ENCODE measurements at regions not wholly inside any gene's neighbourhood (a gene's known extent, or its start where the extent isn't known, plus 50 kb on each side); places are given as distances from the start of the nearest gene placed in this dataset.

DNA sequence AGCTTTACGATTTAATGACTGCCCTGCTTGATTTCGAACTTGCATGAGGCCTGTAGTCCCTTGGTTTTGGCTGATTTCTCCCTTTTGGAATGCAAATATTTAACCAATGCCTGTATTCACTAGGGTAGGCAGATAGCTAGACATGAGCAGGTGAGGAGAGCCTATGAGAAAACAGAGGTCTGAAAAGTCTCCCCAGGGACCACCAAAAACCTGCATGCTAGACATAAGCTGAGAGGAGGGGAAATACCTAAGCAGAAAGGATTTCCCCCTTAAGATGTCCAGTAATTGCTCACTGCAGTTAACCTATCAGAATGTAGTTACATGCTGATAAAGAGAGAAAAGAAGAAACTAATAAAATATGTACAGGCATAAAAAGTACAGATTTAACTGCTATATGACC, 667.4 kb upstream of the SEMA6A start:
- TF ChIP-seq, protein P1, sequence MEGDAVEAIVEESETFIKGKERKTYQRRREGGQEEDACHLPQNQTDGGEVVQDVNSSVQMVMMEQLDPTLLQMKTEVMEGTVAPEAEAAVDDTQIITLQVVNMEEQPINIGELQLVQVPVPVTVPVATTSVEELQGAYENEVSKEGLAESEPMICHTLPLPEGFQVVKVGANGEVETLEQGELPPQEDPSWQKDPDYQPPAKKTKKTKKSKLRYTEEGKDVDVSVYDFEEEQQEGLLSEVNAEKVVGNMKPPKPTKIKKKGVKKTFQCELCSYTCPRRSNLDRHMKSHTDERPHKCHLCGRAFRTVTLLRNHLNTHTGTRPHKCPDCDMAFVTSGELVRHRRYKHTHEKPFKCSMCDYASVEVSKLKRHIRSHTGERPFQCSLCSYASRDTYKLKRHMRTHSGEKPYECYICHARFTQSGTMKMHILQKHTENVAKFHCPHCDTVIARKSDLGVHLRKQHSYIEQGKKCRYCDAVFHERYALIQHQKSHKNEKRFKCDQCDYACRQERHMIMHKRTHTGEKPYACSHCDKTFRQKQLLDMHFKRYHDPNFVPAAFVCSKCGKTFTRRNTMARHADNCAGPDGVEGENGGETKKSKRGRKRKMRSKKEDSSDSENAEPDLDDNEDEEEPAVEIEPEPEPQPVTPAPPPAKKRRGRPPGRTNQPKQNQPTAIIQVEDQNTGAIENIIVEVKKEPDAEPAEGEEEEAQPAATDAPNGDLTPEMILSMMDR (conservative IDR thresholded peaks at IDR 0.05; ENCODE audit: low read depth in 2 of 2), result no peak
- TF ChIP-seq CREB1 (CRISPR knock-in tag; IDR thresholded peaks at IDR 0.05; ENCODE audit: low read depth) (no peak), EZH2 (IDR thresholded peaks at IDR 0.05; ENCODE audit: low read depth, unreplicated experiment) (no peak), POLR2AphosphoS5 (IDR thresholded peaks at IDR 0.05; ENCODE audit: low read depth) (no peak), EZH2phosphoT487 (IDR thresholded peaks at IDR 0.05; ENCODE audit: unreplicated experiment) (no peak)
- TF ChIP-seq, protein P2, sequence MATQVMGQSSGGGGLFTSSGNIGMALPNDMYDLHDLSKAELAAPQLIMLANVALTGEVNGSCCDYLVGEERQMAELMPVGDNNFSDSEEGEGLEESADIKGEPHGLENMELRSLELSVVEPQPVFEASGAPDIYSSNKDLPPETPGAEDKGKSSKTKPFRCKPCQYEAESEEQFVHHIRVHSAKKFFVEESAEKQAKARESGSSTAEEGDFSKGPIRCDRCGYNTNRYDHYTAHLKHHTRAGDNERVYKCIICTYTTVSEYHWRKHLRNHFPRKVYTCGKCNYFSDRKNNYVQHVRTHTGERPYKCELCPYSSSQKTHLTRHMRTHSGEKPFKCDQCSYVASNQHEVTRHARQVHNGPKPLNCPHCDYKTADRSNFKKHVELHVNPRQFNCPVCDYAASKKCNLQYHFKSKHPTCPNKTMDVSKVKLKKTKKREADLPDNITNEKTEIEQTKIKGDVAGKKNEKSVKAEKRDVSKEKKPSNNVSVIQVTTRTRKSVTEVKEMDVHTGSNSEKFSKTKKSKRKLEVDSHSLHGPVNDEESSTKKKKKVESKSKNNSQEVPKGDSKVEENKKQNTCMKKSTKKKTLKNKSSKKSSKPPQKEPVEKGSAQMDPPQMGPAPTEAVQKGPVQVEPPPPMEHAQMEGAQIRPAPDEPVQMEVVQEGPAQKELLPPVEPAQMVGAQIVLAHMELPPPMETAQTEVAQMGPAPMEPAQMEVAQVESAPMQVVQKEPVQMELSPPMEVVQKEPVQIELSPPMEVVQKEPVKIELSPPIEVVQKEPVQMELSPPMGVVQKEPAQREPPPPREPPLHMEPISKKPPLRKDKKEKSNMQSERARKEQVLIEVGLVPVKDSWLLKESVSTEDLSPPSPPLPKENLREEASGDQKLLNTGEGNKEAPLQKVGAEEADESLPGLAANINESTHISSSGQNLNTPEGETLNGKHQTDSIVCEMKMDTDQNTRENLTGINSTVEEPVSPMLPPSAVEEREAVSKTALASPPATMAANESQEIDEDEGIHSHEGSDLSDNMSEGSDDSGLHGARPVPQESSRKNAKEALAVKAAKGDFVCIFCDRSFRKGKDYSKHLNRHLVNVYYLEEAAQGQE (IDR thresholded peaks at IDR 0.05; ENCODE audit: unreplicated experiment), result no peak

All from GM23338 (cell line).